ENCODE measurements at regions not wholly inside any gene's neighbourhood (a gene's known extent, or its start where the extent isn't known, plus 50 kb on each side); places are given as distances from the start of the nearest gene placed in this dataset.
"Not testable (repeated sequence)": the region's sequence is repeated elsewhere in the genome, so short reads cannot be mapped to it uniquely, and the experiment has no call there.

GRCh38 chr2:87497700-87498099 is 250.2 kb upstream of the PLGLB2 start:
- DNase-seq = not testable (repeated sequence)

DNA sequence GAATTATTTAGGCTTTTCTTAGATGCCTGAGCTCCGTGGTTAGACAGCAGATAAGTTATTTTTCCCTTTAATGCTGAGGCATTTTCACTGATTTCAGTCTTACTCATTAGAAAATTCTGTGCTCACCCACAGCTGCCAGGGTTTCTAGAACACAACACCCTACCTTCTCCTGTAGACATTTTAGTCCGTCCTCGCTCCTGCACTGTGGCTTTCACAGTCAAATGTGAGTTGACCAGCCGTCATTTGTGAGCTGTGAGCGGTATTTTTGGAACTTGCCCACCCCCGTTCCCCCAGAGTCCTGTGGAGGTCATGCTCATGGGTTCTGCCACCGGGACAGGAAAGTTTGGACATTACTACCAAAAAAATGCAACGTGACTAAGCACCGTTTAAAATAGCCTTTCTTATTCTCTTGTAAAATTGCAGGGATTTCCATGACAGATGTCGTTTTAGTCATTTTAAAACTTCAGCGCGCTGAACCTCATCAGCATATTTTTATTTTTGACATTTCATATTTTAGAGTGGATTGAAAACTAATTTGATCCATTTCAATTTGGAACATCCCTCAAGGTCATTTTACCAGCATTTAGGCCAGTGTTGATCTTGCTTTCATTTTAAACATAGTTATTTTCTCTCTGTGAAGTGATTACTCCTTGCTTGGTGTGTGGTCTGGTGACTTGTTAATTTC is 249.6 kb upstream of the PLGLB2 start:
- DNase-seq = not testable (repeated sequence)

GRCh38 chr2:87498854-87499238 is 249.0 kb upstream of the PLGLB2 start:
- DNase-seq = not testable (repeated sequence)

DNA sequence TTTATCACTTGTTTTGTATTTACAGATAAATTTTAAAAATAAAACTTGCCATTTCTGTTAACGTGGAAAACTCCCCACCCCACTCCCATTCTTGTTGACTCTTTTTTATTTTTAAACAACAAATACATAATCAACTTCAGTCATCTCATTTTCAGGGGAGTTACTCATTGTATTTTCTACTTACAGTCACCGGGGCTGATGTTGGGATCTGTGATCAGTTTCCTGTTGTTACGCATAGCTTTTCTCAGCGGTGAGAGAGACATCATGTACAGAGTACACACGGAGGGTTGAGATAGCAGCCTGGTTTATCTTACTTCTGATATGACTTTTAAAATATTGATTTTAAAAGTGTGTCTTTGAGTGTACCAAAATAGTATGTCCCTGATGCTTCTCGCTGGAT is 248.0 kb upstream of the PLGLB2 start:
- not testable (repeated sequence) for DNase-seq

GRCh38 chr2:87500421-87500820 is 247.5 kb upstream of the PLGLB2 start:
- DNase-seq = not testable (repeated sequence)

DNA sequence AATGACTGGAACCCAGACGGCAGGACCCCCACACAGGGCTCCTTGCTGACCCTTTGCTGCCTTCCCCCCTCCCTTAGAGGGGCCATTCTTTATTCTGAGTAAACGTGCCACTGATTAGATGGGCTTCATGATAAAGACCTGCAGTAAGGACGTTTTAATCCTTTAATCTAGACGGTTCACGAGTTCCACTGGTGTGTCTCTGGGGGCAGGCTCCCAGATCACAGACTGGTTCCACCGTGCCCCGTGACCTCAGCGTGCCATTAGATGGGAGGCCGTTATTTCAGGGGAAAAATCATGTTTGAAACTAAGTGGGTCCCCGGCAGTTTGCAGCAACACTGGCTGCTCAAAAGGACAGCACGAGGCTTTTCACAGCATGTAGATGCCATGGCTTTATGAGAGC is 246.9 kb upstream of the PLGLB2 start:
- not testable (repeated sequence) for DNase-seq

GRCh38 chr2:87502948-87503347 is 244.9 kb upstream of the PLGLB2 start:
- not testable (repeated sequence) for DNase-seq

DNA sequence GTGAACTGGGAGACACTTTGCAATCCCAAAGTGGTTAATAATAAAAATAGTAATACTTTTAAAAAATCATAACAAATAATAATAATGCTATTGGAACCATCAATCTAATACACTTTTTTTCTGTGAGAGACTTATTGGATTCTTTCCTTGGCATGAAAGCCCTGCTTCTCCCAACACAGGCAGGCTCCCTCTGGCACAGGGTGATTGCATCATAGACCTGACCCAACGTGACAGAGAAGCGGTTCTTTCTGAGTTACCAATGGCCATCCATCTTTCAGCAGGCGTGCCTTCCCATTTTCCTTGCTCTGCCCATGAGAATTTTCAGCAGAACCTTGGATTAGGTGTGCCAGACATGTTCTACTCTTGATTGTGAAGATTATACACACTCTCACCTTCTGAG is 242.6 kb upstream of the PLGLB2 start:
- DNase-seq = not testable (repeated sequence)

GRCh38 chr2:87505909-87506308 is 242.0 kb upstream of the PLGLB2 start:
- not testable (repeated sequence) for DNase-seq

DNA sequence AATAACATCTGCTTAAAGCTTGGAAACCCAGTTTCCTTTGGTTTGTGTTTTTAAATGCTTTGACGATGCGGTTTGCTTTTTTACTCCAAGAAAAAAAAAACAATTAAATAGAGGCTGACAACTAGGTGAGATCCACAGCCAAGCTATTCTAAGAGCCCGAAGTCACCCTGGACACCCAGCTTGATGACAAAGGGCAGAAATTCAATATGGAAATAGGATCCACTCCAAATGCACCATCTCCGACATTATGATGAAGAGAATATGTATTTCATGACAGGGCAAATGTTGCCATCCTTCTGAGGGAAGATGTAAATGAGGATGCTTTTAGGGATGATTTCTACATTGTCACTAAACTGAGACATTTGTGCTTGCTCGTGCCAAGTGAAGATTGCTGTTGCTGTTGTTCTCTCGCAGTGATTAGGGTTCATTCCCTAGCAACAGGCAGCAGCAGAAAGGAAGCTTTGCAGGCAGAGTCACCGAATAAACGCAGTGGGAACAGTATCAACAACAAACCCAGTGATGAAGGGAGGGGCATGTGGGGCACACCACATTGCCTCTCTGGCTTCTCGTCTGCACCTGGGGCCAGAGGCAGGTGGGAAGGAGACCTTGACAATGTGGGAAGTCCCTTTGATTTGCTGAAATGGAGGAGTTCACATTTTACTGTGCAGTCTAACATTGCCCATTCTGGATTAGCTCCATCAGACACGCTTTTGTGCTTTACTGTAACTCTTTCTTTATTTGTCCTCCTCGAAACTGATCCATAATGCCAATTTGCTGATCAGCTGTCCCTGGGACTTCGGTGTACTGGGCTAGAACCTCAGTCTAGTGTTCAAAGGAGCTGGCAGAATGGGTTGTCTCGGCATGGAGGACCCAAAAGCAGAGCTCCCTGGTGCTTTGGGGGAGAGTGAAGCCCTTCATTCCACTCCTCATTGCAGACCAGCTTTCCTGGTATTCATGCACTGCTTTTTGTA is 240.2 kb upstream of the PLGLB2 start:
- not testable (repeated sequence) for DNase-seq

DNA sequence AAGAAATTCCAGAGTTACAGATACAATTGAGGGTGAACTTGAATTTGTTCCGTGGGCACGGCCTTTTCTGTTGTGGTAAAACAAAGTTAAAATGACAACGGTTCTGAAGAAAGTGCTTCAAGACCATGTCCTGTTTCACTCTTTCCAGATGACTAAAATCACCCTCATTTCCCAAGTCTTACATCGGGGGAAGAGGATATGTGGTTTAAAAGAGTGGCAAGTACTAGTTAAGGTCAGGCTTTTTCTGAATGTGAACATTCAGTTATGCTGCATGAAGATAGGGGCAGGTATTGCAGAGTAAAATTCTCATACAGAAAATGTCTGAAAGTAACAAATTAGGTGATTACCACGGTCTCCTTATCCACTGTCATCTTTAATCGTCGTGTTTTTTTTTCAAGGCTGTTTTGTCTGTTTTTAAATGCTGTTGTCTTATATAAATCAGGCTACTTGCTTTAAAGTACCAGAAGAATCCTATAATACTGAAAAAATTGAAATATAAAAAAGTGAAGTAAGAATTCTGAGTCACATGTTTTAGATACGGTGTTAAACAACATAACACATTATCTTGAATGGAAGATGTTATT is 236.6 kb upstream of the PLGLB2 start:
- not testable (repeated sequence) for DNase-seq

DNA sequence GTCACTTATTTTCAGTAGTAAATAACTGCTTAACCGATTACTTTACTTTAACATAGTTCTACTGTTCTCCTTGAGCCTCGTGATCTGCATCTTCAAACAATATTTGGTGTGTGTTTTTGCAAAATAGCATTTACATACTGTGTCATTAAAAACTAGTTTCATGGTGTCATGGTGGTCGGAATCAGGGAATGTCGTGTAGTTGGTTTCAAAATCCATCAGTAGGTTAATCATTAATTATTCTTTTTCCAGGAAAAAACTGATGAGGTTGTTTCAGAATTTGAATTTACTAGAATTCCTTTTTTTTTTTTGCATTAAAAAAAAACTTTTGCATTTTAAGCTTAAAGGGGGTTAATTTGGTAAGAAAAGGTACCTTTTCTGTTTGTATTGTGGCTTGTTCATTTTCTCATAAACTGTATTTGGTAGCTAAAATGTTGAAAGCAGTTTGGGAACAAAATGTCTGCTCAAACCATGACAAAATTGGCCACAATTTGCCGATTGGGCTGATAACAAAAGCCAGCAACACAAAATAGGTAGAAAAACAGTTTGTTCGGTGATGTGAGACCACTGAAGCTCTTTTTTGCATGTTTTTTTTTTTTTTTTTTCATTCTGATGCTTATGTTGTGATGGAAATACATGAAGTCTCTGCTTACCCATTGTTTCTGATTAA is 234.9 kb upstream of the PLGLB2 start:
- not testable (repeated sequence) for DNase-seq

GRCh38 chr2:87514034-87514433 is 233.9 kb upstream of the PLGLB2 start:
- DNase-seq = not testable (repeated sequence)

GRCh38 chr2:87514515-87514914 is 233.4 kb upstream of the PLGLB2 start:
- not testable (repeated sequence) for DNase-seq

- not testable (repeated sequence) for DNase-seq
These were observed 232.7 kb upstream of the PLGLB2 start for GRCh38 chr2:87515226-87515625.

DNA sequence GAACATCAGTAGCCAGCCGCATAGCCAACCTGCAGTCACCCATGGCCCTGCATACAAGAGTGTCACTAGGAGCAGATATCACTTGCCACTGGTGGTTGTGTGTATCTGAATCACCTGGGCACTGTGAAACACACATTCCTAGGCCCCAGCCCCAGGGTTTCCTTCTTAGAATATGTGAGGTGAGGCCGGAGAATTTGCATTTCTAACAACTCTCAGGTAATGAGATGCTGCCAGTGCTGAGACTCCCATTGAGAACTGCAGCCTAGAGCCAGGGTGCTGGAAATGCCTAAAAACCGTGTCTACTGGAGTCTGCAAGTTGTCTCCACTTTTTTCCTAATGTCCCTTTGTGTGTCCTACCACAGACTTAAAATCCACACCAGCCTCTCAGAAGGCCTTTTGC is 232.0 kb upstream of the PLGLB2 start:
- not testable (repeated sequence) for DNase-seq

DNA sequence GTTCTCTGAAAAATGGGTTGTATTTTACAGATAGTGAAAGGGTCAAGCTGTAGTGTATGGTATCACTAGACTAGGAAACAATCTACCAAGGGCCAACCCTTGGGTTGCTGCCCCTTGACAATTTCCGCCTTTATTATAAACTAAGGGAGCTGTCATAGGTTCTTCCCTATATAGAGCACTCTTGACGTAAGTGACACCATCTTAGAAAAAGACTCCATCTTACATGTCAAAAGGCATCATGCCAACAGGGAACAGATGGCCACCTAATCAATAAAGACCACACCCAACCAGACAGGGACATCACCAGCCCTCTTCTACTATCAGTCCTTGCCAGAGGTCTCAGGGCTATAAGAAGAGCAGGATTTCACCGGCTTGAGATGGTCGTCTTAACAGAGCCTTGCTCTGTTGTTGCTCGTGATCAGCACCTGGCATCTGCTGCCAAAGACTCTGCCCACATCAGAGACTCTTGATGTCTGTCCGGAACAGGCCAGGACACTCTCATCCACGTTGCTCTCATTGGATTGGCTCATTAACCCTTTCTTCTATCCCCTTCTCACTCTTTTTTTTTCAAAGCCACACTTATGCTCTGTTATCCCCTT is 231.4 kb upstream of the PLGLB2 start:
- not testable (repeated sequence) for DNase-seq

- not testable (repeated sequence) for DNase-seq
These were observed 230.4 kb upstream of the PLGLB2 start for GRCh38 chr2:87517438-87517837.

DNA sequence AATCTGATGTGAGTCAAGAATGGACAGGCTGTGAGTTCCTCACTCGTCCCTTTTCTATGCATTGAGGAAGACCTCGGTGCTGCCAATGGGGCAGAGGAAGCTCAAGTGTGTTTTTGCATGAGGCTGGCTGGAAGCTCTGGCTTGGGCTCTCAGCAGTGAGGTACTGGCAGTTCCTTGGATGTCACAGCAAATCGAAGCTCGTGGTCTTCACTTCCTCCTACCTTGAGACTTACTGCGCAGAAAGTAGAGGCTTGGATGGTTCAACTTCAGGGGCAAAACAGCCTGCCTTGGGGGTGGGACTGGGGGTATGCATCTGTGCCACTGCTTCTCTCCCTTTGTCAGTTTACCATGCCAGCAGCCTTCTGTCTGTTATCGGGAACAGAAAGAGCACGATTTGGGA is 229.8 kb upstream of the PLGLB2 start:
- DNase-seq = not testable (repeated sequence)

DNA sequence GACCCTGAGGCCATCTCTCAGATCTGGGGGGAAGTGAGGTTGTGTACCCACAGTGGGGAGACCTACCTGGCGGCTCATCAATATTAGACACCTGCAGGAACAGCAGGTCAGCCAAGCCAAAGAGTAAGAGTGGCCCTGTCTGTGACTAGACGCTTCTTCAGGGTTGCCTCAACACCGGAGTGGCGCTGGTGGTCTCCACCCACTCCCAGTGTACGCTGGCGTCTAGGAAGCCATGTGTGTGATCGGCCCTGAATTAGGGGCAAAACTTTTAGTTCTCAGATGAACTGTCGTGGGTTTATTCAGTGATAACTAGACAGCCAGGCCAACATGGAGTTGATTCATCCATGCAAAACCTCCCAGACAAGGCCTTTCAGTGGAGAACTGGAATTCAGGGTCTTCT is 229.3 kb upstream of the PLGLB2 start:
- DNase-seq = not testable (repeated sequence)

DNA sequence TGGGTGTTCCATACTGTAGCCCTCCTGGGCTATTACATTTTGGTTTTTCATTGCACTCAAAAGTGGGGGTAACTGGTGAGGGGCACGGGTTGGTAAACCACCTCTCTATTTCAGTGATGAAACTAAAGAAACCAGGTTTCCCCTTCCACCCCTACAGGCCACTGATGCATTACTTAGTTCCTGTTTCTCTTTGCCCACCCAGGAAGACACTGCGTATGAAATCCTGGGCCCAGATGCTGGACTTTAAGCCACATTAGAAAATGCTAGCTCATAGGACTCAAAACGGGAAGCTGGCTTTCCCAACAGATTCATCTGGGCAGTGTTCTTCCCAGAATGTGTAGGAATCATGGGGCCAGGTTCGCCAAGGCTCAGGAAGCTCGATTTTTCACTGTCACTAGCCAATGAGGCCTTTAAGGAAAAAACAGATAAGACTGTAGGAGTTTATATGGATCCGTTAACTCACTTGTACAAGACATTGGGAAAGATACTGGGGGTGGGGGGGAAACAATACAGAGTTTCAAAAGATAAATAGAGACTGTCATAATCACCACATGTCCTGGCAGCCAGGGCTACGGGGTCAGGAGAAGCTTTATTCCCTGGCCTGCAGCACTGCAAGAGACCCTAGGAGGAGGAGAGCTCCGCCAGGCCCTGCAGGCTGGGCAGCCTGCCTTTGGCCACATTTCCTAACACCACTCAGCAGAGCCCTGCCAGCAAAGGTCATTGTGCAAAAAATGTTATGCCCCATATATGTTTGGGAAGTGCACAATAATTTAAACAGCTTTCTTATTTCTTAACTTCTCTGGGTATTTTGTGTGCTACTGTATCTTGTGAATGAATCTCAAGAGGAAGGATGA is 228.5 kb upstream of the PLGLB2 start:
- not testable (repeated sequence) for DNase-seq
